SK-N-SH (cell line): ENCODE measurements at regions not wholly inside any gene's neighbourhood (a gene's known extent, or its start where the extent isn't known, plus 50 kb on each side); places are given as distances from the start of the nearest gene placed in this dataset.

ENCODE experiments used
- CTCF ChIA-PET: fragments of 300-600, 350-600 bp; formaldehyde crosslinking; extraction: SDS; loops from one replicate; lab custom pipeline; 2021; lab: Yijun Ruan, JAX
- POLR2A ChIA-PET: fragments of 350-600 bp; sonication (Branson Sonifier 250); formaldehyde crosslinking; extraction: SDS; loops from one replicate; lab custom pipeline; 2020; ENCODE audit warnings: antibody characterized with exemption, inconsistent platforms; lab: Yijun Ruan, JAX
- DNase-seq: peaks from one replicate; pipeline ENCODE4 v3.0.0; 2012
- H2AFZ ChIP-seq: fragments of 200-600 bp; sonication (generic); 2 replicates; pipeline ENCODE4 v1.8.1; 2016; ENCODE audit warnings: antibody characterized with exemption, mild to moderate bottlenecking, low read depth
- H3F3A ChIP-seq: fragments of 200-600 bp; sonication (generic); replicated peaks from 2 replicates; pipeline ENCODE3; 2016; ENCODE audit warnings: antibody characterized with exemption, mild to moderate bottlenecking; ENCODE audit not compliant: insufficient read depth
- H3K27ac ChIP-seq, 2 experiments: fragments of 200-500 bp in 1 of 2; fragments of 200-600 bp in 1 of 2; sonication (Bioruptor generic) in 1 of 2; sonication (generic), shearing (Covaris generic) in 1 of 2; 2 replicates each; pipeline versions ENCODE4 v1.5.1 to v1.6.1; 2014 to 2016; ENCODE audit warnings: low read depth in 2 of 2, inconsistent platforms in 1 of 2, low read length in 1 of 2, mild to moderate bottlenecking in 1 of 2, mixed read lengths in 1 of 2
- H3K27me3 ChIP-seq: fragments of 200-600 bp; sonication (generic), shearing (Covaris generic); 2 replicates; pipeline ENCODE4 v1.6.1; 2016; ENCODE audit warnings: mixed run types; ENCODE audit not compliant: insufficient read depth
- H3K36me3 ChIP-seq, 2 experiments: fragments of 200-500 bp in 1 of 2; fragments of 200-600 bp in 1 of 2; sonication (Bioruptor generic) in 1 of 2; sonication (generic) in 1 of 2; replicated peaks in 1 of 2; 2 replicates each; pipeline versions ENCODE3 to v1.5.1; 2014 to 2016; ENCODE audit warnings: low read length in 1 of 2, mild to moderate bottlenecking in 1 of 2; ENCODE audit not compliant: insufficient read depth in 2 of 2, control insufficient read depth in 1 of 2
- H3K4me1 ChIP-seq, 2 experiments: fragments of 200-500 bp in 1 of 2; fragments of 200-600 bp in 1 of 2; sonication (Bioruptor generic) in 1 of 2; sonication (generic), shearing (Covaris generic) in 1 of 2; 2 replicates each; pipeline versions ENCODE4 v1.5.1 to v1.6.1; 2014 to 2016; ENCODE audit warnings: low read depth in 1 of 2, low read length in 1 of 2, mixed run types in 1 of 2; ENCODE audit not compliant: insufficient read depth in 2 of 2, control insufficient read depth in 1 of 2
- H3K4me2 ChIP-seq: fragments of 200-600 bp; sonication (generic), shearing (Covaris generic); 2 replicates; pipeline ENCODE4 v1.6.1; 2017; ENCODE audit warnings: mixed run types
- H3K4me3 ChIP-seq, 2 experiments: fragments of 200-500 bp in 1 of 2; fragments of 200-600 bp in 1 of 2; sonication (Bioruptor generic) in 1 of 2; sonication (generic), shearing (Covaris generic) in 1 of 2; 2 replicates each; pipeline versions ENCODE4 v1.5.1 to v1.8.1; 2014 to 2016; ENCODE audit warnings: low read depth in 2 of 2, inconsistent platforms in 1 of 2, low read length in 1 of 2, mild to moderate bottlenecking in 1 of 2, mixed read lengths in 1 of 2, moderate library complexity in 1 of 2
- H3K79me2 ChIP-seq: fragments of 200-600 bp; sonication (generic); 2 replicates; pipeline ENCODE4 v1.8.1; 2017; ENCODE audit warnings: mild to moderate bottlenecking; ENCODE audit not compliant: insufficient read depth
- H3K9ac ChIP-seq: fragments of 200-600 bp; sonication (generic); 2 replicates; pipeline ENCODE4 v1.6.1; 2017; ENCODE audit warnings: mixed run types
- H3K9me2 ChIP-seq: fragments of 200-600 bp; sonication (generic); 2 replicates; pipeline ENCODE4 v1.6.1; 2017; ENCODE audit warnings: mixed run types
- H3K9me3 ChIP-seq: fragments of 200-600 bp; sonication (generic); 2 replicates; pipeline ENCODE4 v1.6.1; 2017; ENCODE audit warnings: mixed run types, mild to moderate bottlenecking, moderate library complexity
- H4K20me1 ChIP-seq: fragments of 200-600 bp; sonication (generic); 2 replicates; pipeline ENCODE4 v1.6.1; 2017; ENCODE audit warnings: mild to moderate bottlenecking, mixed run types; ENCODE audit not compliant: insufficient read depth
- CHD2 ChIP-seq: fragments of 150-350 bp; IDR thresholded peaks from 2 replicates; pipeline ENCODE4 v1.6.1; 2018; ENCODE audit warnings: low read length; ENCODE audit not compliant: partially characterized antibody
- ELF1 ChIP-seq: IDR thresholded peaks from 2 replicates; pipeline ENCODE4 v1.4.0; 2012
- EP300 ChIP-seq, 2 experiments: IDR thresholded peaks; 2 replicates each; pipeline versions ENCODE4 v1.4.0 to v1.6.1; 2012; ENCODE audit warnings: borderline replicate concordance in 1 of 2, low read depth in 1 of 2, low read length in 1 of 2
- EZH2phosphoT487 ChIP-seq: fragments of 200-600 bp; sonication (generic); IDR thresholded peaks from 2 replicates; pipeline ENCODE4 v1.6.1; 2017; ENCODE audit warnings: low read depth, mixed run types, mild to moderate bottlenecking, antibody characterized with exemption, moderate library complexity, borderline replicate concordance
- FOSL2 ChIP-seq: IDR thresholded peaks from 2 replicates; pipeline ENCODE4 v1.4.0; 2012; ENCODE audit warnings: low read depth, mild to moderate bottlenecking, moderate library complexity, borderline replicate concordance
- FOXJ3 ChIP-seq: sonication (generic); formaldehyde crosslinking; IDR thresholded peaks from 2 replicates; pipeline ENCODE4 v1.5.1; 2020; ENCODE audit warnings: mild to moderate bottlenecking, missing genetic modification reagents
- FOXM1 ChIP-seq: IDR thresholded peaks from 2 replicates; pipeline ENCODE4 v1.4.0; 2012; ENCODE audit warnings: low read depth, mild to moderate bottlenecking
- GATA2 ChIP-seq: sonication (generic); formaldehyde crosslinking; IDR thresholded peaks from 2 replicates; pipeline ENCODE4 v1.5.0; 2020; ENCODE audit warnings: mild to moderate bottlenecking, missing genetic modification reagents
- JUND ChIP-seq: IDR thresholded peaks from 2 replicates; pipeline ENCODE4 v1.4.0; 2012
- MAX ChIP-seq: IDR thresholded peaks from 2 replicates; pipeline ENCODE4 v1.4.0; 2012; ENCODE audit warnings: low read depth
- MEF2A ChIP-seq: IDR thresholded peaks from 2 replicates; pipeline ENCODE4 v1.4.0; 2012; ENCODE audit warnings: low read depth, borderline replicate concordance
- MXI1 ChIP-seq: IDR thresholded peaks from 2 replicates; pipeline ENCODE4 v1.6.1; 2012; ENCODE audit warnings: mild to moderate bottlenecking, low read depth, low read length, improper control_type of control experiment
- NRF1 ChIP-seq: IDR thresholded peaks from 2 replicates; pipeline ENCODE4 v1.6.1; 2012; ENCODE audit warnings: low read depth, mild to moderate bottlenecking, low read length
- POLR2AphosphoS5 ChIP-seq: IDR thresholded peaks from 2 replicates; pipeline ENCODE4 v1.6.1; 2012; ENCODE audit warnings: low read depth, low read length
- RCOR1 ChIP-seq: fragments of 150-350 bp; IDR thresholded peaks from 2 replicates; pipeline ENCODE4 v1.6.1; 2017; ENCODE audit warnings: antibody characterized with exemption, low read length
- RXRA ChIP-seq: IDR thresholded peaks from 2 replicates; pipeline ENCODE4 v1.4.0; 2012; ENCODE audit warnings: low read depth, mild to moderate bottlenecking, borderline replicate concordance
- SMC3 ChIP-seq: IDR thresholded peaks from 2 replicates; pipeline ENCODE4 v1.6.1; 2012; ENCODE audit warnings: low read depth, low read length, improper control_type of control experiment
- TAF1 ChIP-seq: IDR thresholded peaks from 2 replicates; pipeline ENCODE4 v1.6.1; 2012; ENCODE audit warnings: low read depth, mild to moderate bottlenecking, low read length, moderate library complexity, borderline replicate concordance
- TCF12 ChIP-seq: IDR thresholded peaks from 2 replicates; pipeline ENCODE4 v1.4.0; 2012
- WGBS: methylation state at CpG from one replicate; pipeline ENCODE4 v1.1.6; 2017; ENCODE audit warnings: low lambda C conversion rate; 5-methylcytosine and 5-hydroxymethylcytosine counted together
- TF ChIP-seq, protein P1 (sequence below): IDR thresholded peaks from 2 replicates; pipeline ENCODE4 v1.4.0; 2012; ENCODE audit warnings: low read depth, borderline replicate concordance
- TF ChIP-seq, protein P2 (sequence below): IDR thresholded peaks from 2 replicates; pipeline ENCODE4 v1.4.0; 2012; ENCODE audit warnings: low read depth, borderline replicate concordance

- TF ChIP-seq, protein P1, sequence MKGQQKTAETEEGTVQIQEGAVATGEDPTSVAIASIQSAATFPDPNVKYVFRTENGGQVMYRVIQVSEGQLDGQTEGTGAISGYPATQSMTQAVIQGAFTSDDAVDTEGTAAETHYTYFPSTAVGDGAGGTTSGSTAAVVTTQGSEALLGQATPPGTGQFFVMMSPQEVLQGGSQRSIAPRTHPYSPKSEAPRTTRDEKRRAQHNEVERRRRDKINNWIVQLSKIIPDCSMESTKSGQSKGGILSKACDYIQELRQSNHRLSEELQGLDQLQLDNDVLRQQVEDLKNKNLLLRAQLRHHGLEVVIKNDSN, result no peak
Observed at GRCh38 chr4:184541907-184542306, 67.6 kb upstream of the IRF2 start (continued).

DNA sequence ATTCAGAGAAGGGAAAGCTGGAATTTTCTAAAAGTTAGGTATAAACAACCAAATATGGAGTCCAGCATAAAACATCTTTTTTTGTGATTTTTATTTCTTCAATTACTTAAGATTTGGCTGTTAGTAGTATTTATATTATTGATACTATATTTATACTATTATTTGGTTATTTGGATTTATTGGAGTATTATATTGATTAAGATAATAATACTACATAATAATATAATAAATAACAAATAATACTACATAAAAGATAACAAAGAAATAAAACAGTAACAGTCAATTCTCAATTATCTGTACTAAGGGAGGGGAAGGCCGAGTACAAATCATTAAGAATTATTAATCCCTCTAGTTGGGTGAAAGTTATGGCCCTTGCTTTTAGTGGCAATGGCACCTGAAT lies 66.0 kb upstream of the IRF2 start:
- H3K9me3 ChIP-seq, result no peaks in the 10 kb centered on the region
- H3F3A ChIP-seq, result peaks cover 14% of the 10 kb centered on the region
- no peak overlapping the region for H2AFZ ChIP-seq
- no peak overlapping the region for H3K4me3 ChIP-seq
- no peak overlapping the region for H3K9ac ChIP-seq
- TF ChIP-seq FOSL2 (no peak), TCF12 (no peak), FOXM1 (no peak), SMC3 (no peak), GATA2 (CRISPR knock-in tag) (no peak), POLR2AphosphoS5 (no peak), CHD2 (no peak), ELF1 (no peak), FOXJ3 (CRISPR knock-in tag) (no peak), NRF1 (no peak), MEF2A (no peak), MXI1 (no peak), TAF1 (no peak), EZH2phosphoT487 (no peak), RXRA (no peak), JUND (no peak), MAX (no peak), EP300 (IDR thresholded peaks at IDR 0.05; ENCODE audit: borderline replicate concordance in 1 of 2, low read depth in 1 of 2, low read length in 1 of 2) (no peak), RCOR1 (no peak)
- TF ChIP-seq, protein P2, sequence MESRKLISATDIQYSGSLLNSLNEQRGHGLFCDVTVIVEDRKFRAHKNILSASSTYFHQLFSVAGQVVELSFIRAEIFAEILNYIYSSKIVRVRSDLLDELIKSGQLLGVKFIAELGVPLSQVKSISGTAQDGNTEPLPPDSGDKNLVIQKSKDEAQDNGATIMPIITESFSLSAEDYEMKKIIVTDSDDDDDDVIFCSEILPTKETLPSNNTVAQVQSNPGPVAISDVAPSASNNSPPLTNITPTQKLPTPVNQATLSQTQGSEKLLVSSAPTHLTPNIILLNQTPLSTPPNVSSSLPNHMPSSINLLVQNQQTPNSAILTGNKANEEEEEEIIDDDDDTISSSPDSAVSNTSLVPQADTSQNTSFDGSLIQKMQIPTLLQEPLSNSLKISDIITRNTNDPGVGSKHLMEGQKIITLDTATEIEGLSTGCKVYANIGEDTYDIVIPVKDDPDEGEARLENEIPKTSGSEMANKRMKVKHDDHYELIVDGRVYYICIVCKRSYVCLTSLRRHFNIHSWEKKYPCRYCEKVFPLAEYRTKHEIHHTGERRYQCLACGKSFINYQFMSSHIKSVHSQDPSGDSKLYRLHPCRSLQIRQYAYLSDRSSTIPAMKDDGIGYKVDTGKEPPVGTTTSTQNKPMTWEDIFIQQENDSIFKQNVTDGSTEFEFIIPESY, result no peak
- TF ChIP-seq, all 33 proteins: peak for 0
- H3K4me2 ChIP-seq, result no peak overlapping the region
- H3K27ac ChIP-seq, result no peak overlapping the region
- H3K4me1 ChIP-seq, result peaks cover under 1 to 4% of the 10 kb centered on the region in 2 experiments; a peak in 3 of 4 replicates
- H3K79me2 ChIP-seq, result peaks cover 7% of the 10 kb centered on the region
- DNase-seq, result no peak
- WGBS, result 33% methylated on average over 1 of the region's 1 CpG
- H3K9me2 ChIP-seq, result no peaks in the 10 kb centered on the region
- ChIA-PET POLR2A (no interaction called here), CTCF (interaction anchor here (0.9 to 6.6 kb wide), 2 partner anchors 60 to 276 kb away, joined by 3 to 72 read pairs; no protein-coding TSS in a partner anchor)
- no peaks in the 10 kb centered on the region for H4K20me1 ChIP-seq
- H3K27me3 ChIP-seq, result no peaks in the 10 kb centered on the region
- H3K36me3 ChIP-seq, result no peaks in the 10 kb centered on the region
